CD4-positive, alpha-beta T cell (primary cell): ENCODE measurements at regions not wholly inside any gene's neighbourhood (a gene's known extent, or its start where the extent isn't known, plus 50 kb on each side); places are given as distances from the start of the nearest gene placed in this dataset.

Experiments used
- ATAC-seq: fragments of 200-7000 bp; cut with Tn5 transposase; one replicate; pipeline ENCODE4 v1.10.0; 2022; ENCODE audit warnings: mild to moderate bottlenecking; ENCODE audit not compliant: poor library complexity
- CTCF ChIA-PET: fragments of 350-600 bp; sonication (Branson Sonifier 250); formaldehyde crosslinking; loops from one replicate; lab custom pipeline; 2021; ENCODE audit warnings: antibody characterized with exemption, inconsistent platforms; lab: Charles Lee
- POLR2A ChIA-PET: fragments of 350-600 bp; sonication (Branson Sonifier 250); formaldehyde crosslinking; loops from one replicate; lab custom pipeline; 2021; ENCODE audit warnings: antibody characterized with exemption, inconsistent platforms; lab: Charles Lee
- DNase-seq, 14 experiments: peaks; one replicate each; pipeline ENCODE4 v3.0.0-alpha.2; 2013 to 2020; ENCODE audit warnings: mixed read lengths in 2 of 14
- H3K27ac ChIP-seq, 2 donors: one replicate each; pipeline versions ENCODE4 v1.5.1 to v1.7.0; 2013; ENCODE audit warnings: low read length in 2 of 2, low read depth in 1 of 2, mild to moderate bottlenecking in 1 of 2
- H3K27me3 ChIP-seq, 2 experiments: 1 replicate in 1 of 2; 2 replicates in 1 of 2; pipeline versions ENCODE4 v1.6.1 to v1.7.0; 2013; ENCODE audit warnings: low read length in 2 of 2, control low read depth in 1 of 2, mild to moderate bottlenecking in 1 of 2, moderate library complexity in 1 of 2; ENCODE audit not compliant: insufficient read depth in 2 of 2, control insufficient read depth in 1 of 2
- H3K36me3 ChIP-seq: one replicate; pipeline ENCODE4 v1.6.1; 2013; ENCODE audit warnings: low read length, control low read depth; ENCODE audit not compliant: insufficient read depth
- H3K4me1 ChIP-seq: one replicate; pipeline ENCODE4 v1.6.1; 2013; ENCODE audit warnings: low read length, control low read depth; ENCODE audit not compliant: insufficient read depth
- H3K4me3 ChIP-seq: one replicate; pipeline ENCODE4 v1.5.1; 2013; ENCODE audit warnings: mild to moderate bottlenecking, low read length, moderate library complexity
- H3K9me3 ChIP-seq, 2 experiments: 1 replicate in 1 of 2; 2 replicates in 1 of 2; pipeline versions ENCODE4 v1.6.1 to v1.7.0; 2013; ENCODE audit warnings: low read length in 2 of 2, mild to moderate bottlenecking in 2 of 2, control low read depth in 1 of 2, moderate library complexity in 1 of 2; ENCODE audit not compliant: control insufficient read depth in 1 of 2, insufficient read depth in 1 of 2
- H3K27ac Mint-ChIP-seq: one replicate; pipeline ENCODE4 v1.8.0; 2020; ENCODE audit warnings: mixed read lengths
- H3K27me3 Mint-ChIP-seq: one replicate; pipeline ENCODE4 v1.8.0; 2021; ENCODE audit warnings: mixed read lengths
- H3K36me3 Mint-ChIP-seq: one replicate; pipeline ENCODE4 v1.8.0; 2021; ENCODE audit warnings: low read depth, mixed read lengths
- H3K4me1 Mint-ChIP-seq: one replicate; pipeline ENCODE4 v1.8.0; 2021; ENCODE audit warnings: low read depth, mixed read lengths
- H3K4me3 Mint-ChIP-seq: one replicate; pipeline ENCODE4 v1.8.0; 2020; ENCODE audit warnings: mild to moderate bottlenecking, mixed read lengths
- H3K9me3 Mint-ChIP-seq: one replicate; pipeline ENCODE4 v1.8.0; 2020; ENCODE audit warnings: mixed read lengths
- intact Hi-C, 2 experiments: fragments of 100-400 bp; cut with DNase I in 1 of 2; cut with micrococcal nuclease in 1 of 2; formaldehyde crosslinking; loops; one replicate each; pipeline versions ENCODE4 v1.15.1 to v1.9.0; 2023 to 2025; cut with DNase I, micrococcal nuclease
- TF ChIP-seq, protein P1 (sequence below): fragments of 200-600 bp; IDR thresholded peaks from one replicate; pipeline ENCODE4 v1.8.0; 2022; ENCODE audit warnings: antibody characterized with exemption, mild to moderate bottlenecking

DNA sequence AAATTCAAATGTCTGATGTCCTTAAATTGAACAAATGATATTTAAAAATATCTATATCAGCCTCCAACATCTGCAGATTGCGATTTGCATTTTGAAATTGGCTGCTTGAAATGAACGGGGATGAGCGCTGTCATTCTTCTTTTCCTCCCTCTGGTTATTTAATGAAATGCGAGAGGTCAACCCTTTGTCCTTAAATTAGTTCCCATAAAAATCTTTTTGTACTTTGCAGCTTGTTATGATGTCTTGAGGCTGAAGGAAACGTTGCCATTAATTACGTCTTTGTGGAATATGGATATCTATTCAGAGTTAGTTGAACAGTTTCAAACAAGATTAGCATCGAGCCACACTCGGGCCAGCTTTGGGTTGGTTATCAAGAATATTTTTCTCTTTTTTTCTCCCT lies 140.0 kb downstream of the LINC00237 start:
- H3K4me3 ChIP-seq = no peak overlapping the region
- intact Hi-C loops = no loop called here
- TF ChIP-seq, protein P1, sequence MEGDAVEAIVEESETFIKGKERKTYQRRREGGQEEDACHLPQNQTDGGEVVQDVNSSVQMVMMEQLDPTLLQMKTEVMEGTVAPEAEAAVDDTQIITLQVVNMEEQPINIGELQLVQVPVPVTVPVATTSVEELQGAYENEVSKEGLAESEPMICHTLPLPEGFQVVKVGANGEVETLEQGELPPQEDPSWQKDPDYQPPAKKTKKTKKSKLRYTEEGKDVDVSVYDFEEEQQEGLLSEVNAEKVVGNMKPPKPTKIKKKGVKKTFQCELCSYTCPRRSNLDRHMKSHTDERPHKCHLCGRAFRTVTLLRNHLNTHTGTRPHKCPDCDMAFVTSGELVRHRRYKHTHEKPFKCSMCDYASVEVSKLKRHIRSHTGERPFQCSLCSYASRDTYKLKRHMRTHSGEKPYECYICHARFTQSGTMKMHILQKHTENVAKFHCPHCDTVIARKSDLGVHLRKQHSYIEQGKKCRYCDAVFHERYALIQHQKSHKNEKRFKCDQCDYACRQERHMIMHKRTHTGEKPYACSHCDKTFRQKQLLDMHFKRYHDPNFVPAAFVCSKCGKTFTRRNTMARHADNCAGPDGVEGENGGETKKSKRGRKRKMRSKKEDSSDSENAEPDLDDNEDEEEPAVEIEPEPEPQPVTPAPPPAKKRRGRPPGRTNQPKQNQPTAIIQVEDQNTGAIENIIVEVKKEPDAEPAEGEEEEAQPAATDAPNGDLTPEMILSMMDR = no peak
- POLR2A ChIA-PET = no interaction called here
- ATAC-seq (no peak), DNase-seq (no peak)
- H3K36me3 ChIP-seq = no peaks in the 10 kb centered on the region
- no peaks in the 10 kb centered on the region for H3K27me3 ChIP-seq
- Mint-ChIP-seq H3K4me1 (no peaks in the 10 kb centered on the region), H3K27ac (no peak overlapping the region), H3K9me3 (no peaks in the 10 kb centered on the region), H3K4me3 (no peak overlapping the region), H3K27me3 (peaks cover 22% of the 10 kb centered on the region), H3K36me3 (no peaks in the 10 kb centered on the region)
- no peaks in the 10 kb centered on the region for H3K4me1 ChIP-seq
- CTCF ChIA-PET = no interaction called here
- H3K9me3 ChIP-seq = no peaks in the 10 kb centered on the region
- H3K27ac ChIP-seq = no peak overlapping the region

DNA sequence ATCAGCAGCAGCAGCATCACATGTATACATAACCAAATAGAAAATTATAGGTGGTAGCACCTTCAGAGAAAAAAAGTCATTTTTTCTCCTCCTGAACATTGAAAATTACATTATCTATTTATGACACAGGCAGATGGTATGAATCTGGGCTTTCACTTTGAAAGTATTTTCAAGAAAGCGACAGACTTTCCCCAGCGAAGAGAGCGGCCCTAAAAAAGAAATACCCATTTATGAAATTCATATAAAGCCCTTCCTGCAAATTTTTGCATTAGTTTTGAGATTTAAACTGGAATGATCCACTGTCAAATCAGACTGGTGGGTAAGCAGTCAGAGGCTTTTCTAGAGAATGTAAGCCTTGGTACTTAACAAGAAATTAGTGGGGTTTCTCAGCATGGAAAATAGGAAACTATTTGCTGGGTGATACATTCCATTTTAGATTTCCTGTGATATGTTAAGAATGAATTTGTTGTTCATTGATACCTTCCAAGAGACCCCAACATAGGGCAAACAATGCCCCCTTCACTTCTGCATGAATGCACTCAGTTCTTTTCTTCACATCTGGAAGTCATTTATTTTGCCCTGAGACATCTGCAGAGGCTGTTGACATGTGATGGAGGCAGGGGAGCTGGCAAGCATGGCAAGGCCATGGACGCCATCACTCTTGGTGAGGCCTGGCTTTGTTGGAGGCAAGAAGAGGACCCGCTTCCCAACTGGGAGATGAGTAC lies 147.0 kb downstream of the LINC00237 start:
- POLR2A ChIA-PET = no interaction called here
- CTCF ChIA-PET = no interaction called here
- H3K27ac Mint-ChIP-seq = no peak overlapping the region

DNA sequence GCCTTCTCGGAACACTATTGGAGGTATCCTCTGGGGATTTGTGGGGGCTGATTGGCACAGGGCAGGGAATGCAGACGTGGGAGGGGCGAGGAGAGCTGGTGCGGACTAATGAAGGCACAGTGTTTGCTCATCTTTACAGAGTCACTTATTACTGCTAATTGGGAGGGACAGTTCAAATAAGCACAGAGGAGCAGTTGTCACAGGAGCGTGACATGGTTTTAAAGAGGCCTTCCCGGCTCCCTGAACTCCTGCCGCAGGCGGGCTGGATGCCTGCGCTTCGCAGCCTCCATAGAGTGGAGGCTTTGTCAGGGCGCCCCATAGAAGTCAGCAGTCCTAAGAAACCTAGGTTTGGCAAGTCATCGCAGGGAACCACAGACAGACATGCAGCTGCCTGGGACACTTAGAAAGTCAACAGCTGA lies 149.6 kb downstream of the LINC00237 start:
- Histone ChIP-seq H3K9me3 (peaks cover 0 to 3% of the 10 kb centered on the region in 2 experiments), H3K4me3 (no peak overlapping the region), H3K27me3 (peaks cover 0 to 10% of the 10 kb centered on the region in 2 experiments), H3K27ac (no peak overlapping the region), H3K4me1 (no peaks in the 10 kb centered on the region), H3K36me3 (no peaks in the 10 kb centered on the region)
- Mint-ChIP-seq H3K27me3 (peaks cover 44% of the 10 kb centered on the region), H3K9me3 (peaks cover 2% of the 10 kb centered on the region), H3K4me1 (no peaks in the 10 kb centered on the region), H3K27ac (no peak overlapping the region), H3K4me3 (no peak overlapping the region), H3K36me3 (no peaks in the 10 kb centered on the region)
- intact Hi-C loops = loop anchor here in 1 of 2 experiments (10.0 kb wide), 1 partner anchor 58 kb away; no protein-coding TSS in a partner anchor
- TF ChIP-seq, protein P1 = no peak
- ChIA-PET CTCF (no interaction called here), POLR2A (no interaction called here)
- DNase-seq = no peak
- ATAC-seq = no peak

More for the DNA sequence above, 147.0 kb downstream of the LINC00237 start:
- Mint-ChIP-seq H3K4me1 (no peaks in the 10 kb centered on the region), H3K9me3 (peaks cover 2% of the 10 kb centered on the region), H3K36me3 (no peaks in the 10 kb centered on the region), H3K4me3 (no peak overlapping the region), H3K27me3 (peaks cover 34% of the 10 kb centered on the region)
- Histone ChIP-seq H3K27me3 (peaks cover 0 to 10% of the 10 kb centered on the region in 2 experiments), H3K4me3 (no peak overlapping the region), H3K9me3 (peaks cover 0 to 3% of the 10 kb centered on the region in 2 experiments), H3K4me1 (no peaks in the 10 kb centered on the region), H3K36me3 (no peaks in the 10 kb centered on the region), H3K27ac (no peak overlapping the region)
- no peak for DNase-seq
- TF ChIP-seq, protein P1 = no peak
- no peak for ATAC-seq
- intact Hi-C loops = loop anchor here in 1 of 2 experiments (10.0 kb wide), 1 partner anchor 56 kb away; no protein-coding TSS in a partner anchor
